Neural cell (in vitro differentiated cells): ENCODE measurements at regions not wholly inside any gene's neighbourhood (a gene's known extent, or its start where the extent isn't known, plus 50 kb on each side); places are given as distances from the start of the nearest gene placed in this dataset.

Experiments
- H2AFZ ChIP-seq: fragments of 200-600, 300-800 bp; sonication (generic), shearing (Covaris generic); 2 replicates; pipeline ENCODE4 v1.6.0; 2014; ENCODE audit warnings: low read depth, mild to moderate bottlenecking, antibody characterized with exemption, low read length, moderate library complexity
- H3F3A ChIP-seq: fragments of 200-600 bp; shearing (Covaris generic); 2 replicates; pipeline ENCODE4 v1.6.1; 2016; ENCODE audit warnings: mild to moderate bottlenecking, moderate library complexity, mixed read lengths, antibody characterized with exemption, low read length; ENCODE audit not compliant: insufficient read depth, poor library complexity, severe bottlenecking
- H3K27ac ChIP-seq: fragments of 200-600, 300-800 bp; sonication (generic), shearing (Covaris generic); 2 replicates; pipeline ENCODE4 v1.5.1; 2014; ENCODE audit warnings: mild to moderate bottlenecking, low read length, moderate library complexity
- H3K27me3 ChIP-seq: fragments of 300-800, 200-600 bp; sonication (generic), shearing (Covaris generic); 2 replicates; pipeline ENCODE4 v1.6.0; 2014; ENCODE audit warnings: mild to moderate bottlenecking, low read depth, low read length, moderate library complexity; ENCODE audit not compliant: insufficient read depth
- H3K36me3 ChIP-seq: fragments of 300-800, 200-600 bp; sonication (generic), shearing (Covaris generic); 2 replicates; pipeline ENCODE4 v1.5.1; 2014; ENCODE audit warnings: mild to moderate bottlenecking, antibody characterized with exemption, low read length, moderate library complexity; ENCODE audit not compliant: insufficient read depth
- H3K4me2 ChIP-seq: fragments of 300-800, 200-600 bp; sonication (generic), shearing (Covaris generic); 2 replicates; pipeline ENCODE4 v1.6.0; 2014; ENCODE audit warnings: mild to moderate bottlenecking, low read length
- H3K4me3 ChIP-seq: fragments of 300-800, 200-600 bp; sonication (generic), shearing (Covaris generic); 2 replicates; pipeline ENCODE4 v1.5.1; 2014; ENCODE audit warnings: mild to moderate bottlenecking, low read length, moderate library complexity
- H3K79me2 ChIP-seq: fragments of 200-600 bp; shearing (Covaris generic); replicated peaks from 2 replicates; pipeline ENCODE4 v1.6.0; 2014; ENCODE audit warnings: mild to moderate bottlenecking, low read length, moderate library complexity; ENCODE audit not compliant: insufficient read depth
- H3K9ac ChIP-seq: fragments of 300-800, 200-600 bp; sonication (generic), shearing (Covaris generic); 2 replicates; pipeline ENCODE4 v1.6.1; 2016; ENCODE audit warnings: mild to moderate bottlenecking, low read length, mixed read lengths
- H3K9me2 ChIP-seq: fragments of 200-600 bp; shearing (Covaris generic); 2 replicates; pipeline ENCODE4 v1.6.1; 2016; ENCODE audit warnings: mild to moderate bottlenecking, low read length, mixed read lengths; ENCODE audit not compliant: insufficient read depth
- H3K9me3 ChIP-seq: fragments of 200-600, 300-800 bp; sonication (generic), shearing (Covaris generic); 2 replicates; pipeline ENCODE4 v1.6.1; 2016; ENCODE audit warnings: mild to moderate bottlenecking, mixed run types, low read length, moderate library complexity, mixed read lengths
- H4K20me1 ChIP-seq: fragments of 200-600 bp; shearing (Covaris generic); 2 replicates; pipeline ENCODE4 v1.6.1; 2016; ENCODE audit warnings: mild to moderate bottlenecking, mixed run types; ENCODE audit not compliant: insufficient read depth
- EP300 ChIP-seq: fragments of 450-650 bp; conservative IDR thresholded peaks from 2 replicates; pipeline ENCODE4 v1.6.1; 2014; ENCODE audit warnings: antibody characterized with exemption, mild to moderate bottlenecking, moderate library complexity; ENCODE audit not compliant: poor library complexity, severe bottlenecking
- EZH2 ChIP-seq: fragments of 200-600, 300-800 bp; shearing (Covaris generic), sonication (generic); IDR thresholded peaks from 2 replicates; pipeline ENCODE4 v1.6.1; 2014; ENCODE audit warnings: antibody characterized with exemption, low read length, borderline replicate concordance, mild to moderate bottlenecking; ENCODE audit not compliant: insufficient read depth, poor library complexity, severe bottlenecking
- MXI1 ChIP-seq: fragments of 450-650 bp; conservative IDR thresholded peaks from 2 replicates; pipeline ENCODE4 v1.6.1; 2014; ENCODE audit warnings: antibody characterized with exemption, mild to moderate bottlenecking; ENCODE audit not compliant: poor library complexity, severe bottlenecking
- POLR2AphosphoS5 ChIP-seq: IDR thresholded peaks from 2 replicates; pipeline ENCODE4 v1.6.1; 2012
- RAD21 ChIP-seq: fragments of 450-650 bp; conservative IDR thresholded peaks from 2 replicates; pipeline ENCODE4 v1.6.1; 2014; ENCODE audit warnings: antibody characterized with exemption, mild to moderate bottlenecking, moderate library complexity
- SMC3 ChIP-seq: fragments of 450-650 bp; conservative IDR thresholded peaks from 2 replicates; pipeline ENCODE4 v1.6.1; 2014; ENCODE audit warnings: antibody characterized with exemption, mild to moderate bottlenecking, moderate library complexity; ENCODE audit not compliant: poor library complexity
- TAF1 ChIP-seq: IDR thresholded peaks from 2 replicates; pipeline ENCODE4 v1.6.1; 2012; ENCODE audit warnings: low read depth
- TF ChIP-seq, protein P1 (sequence below): IDR thresholded peaks from 2 replicates; pipeline ENCODE4 v1.6.1; 2012; ENCODE audit warnings: borderline replicate concordance
- TF ChIP-seq, protein P2 (sequence below): fragments of 450-650 bp; IDR thresholded peaks from 2 replicates; pipeline ENCODE4 v1.5.1; 2014; ENCODE audit warnings: antibody characterized with exemption, mild to moderate bottlenecking, moderate library complexity; ENCODE audit not compliant: poor library complexity, severe bottlenecking

- Histone ChIP-seq H3K79me2 (no peaks in the 10 kb centered on the region), H3K9me3 (no peaks in the 10 kb centered on the region), H3K9ac (no peak overlapping the region), H3K36me3 (no peaks in the 10 kb centered on the region), H4K20me1 (no peaks in the 10 kb centered on the region), H3F3A (no peaks in the 10 kb centered on the region), H3K27me3 (no peaks in the 10 kb centered on the region), H3K4me3 (no peak overlapping the region), H2AFZ (no peak overlapping the region), H3K4me2 (no peak overlapping the region), H3K27ac (no peak overlapping the region), H3K9me2 (no peaks in the 10 kb centered on the region)
- TF ChIP-seq SMC3 (no peak), POLR2AphosphoS5 (no peak), EZH2 (no peak), TAF1 (no peak), RAD21 (no peak), MXI1 (no peak), EP300 (no peak)
- TF ChIP-seq, protein P1, sequence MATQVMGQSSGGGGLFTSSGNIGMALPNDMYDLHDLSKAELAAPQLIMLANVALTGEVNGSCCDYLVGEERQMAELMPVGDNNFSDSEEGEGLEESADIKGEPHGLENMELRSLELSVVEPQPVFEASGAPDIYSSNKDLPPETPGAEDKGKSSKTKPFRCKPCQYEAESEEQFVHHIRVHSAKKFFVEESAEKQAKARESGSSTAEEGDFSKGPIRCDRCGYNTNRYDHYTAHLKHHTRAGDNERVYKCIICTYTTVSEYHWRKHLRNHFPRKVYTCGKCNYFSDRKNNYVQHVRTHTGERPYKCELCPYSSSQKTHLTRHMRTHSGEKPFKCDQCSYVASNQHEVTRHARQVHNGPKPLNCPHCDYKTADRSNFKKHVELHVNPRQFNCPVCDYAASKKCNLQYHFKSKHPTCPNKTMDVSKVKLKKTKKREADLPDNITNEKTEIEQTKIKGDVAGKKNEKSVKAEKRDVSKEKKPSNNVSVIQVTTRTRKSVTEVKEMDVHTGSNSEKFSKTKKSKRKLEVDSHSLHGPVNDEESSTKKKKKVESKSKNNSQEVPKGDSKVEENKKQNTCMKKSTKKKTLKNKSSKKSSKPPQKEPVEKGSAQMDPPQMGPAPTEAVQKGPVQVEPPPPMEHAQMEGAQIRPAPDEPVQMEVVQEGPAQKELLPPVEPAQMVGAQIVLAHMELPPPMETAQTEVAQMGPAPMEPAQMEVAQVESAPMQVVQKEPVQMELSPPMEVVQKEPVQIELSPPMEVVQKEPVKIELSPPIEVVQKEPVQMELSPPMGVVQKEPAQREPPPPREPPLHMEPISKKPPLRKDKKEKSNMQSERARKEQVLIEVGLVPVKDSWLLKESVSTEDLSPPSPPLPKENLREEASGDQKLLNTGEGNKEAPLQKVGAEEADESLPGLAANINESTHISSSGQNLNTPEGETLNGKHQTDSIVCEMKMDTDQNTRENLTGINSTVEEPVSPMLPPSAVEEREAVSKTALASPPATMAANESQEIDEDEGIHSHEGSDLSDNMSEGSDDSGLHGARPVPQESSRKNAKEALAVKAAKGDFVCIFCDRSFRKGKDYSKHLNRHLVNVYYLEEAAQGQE, result no peak
- TF ChIP-seq, protein P2, sequence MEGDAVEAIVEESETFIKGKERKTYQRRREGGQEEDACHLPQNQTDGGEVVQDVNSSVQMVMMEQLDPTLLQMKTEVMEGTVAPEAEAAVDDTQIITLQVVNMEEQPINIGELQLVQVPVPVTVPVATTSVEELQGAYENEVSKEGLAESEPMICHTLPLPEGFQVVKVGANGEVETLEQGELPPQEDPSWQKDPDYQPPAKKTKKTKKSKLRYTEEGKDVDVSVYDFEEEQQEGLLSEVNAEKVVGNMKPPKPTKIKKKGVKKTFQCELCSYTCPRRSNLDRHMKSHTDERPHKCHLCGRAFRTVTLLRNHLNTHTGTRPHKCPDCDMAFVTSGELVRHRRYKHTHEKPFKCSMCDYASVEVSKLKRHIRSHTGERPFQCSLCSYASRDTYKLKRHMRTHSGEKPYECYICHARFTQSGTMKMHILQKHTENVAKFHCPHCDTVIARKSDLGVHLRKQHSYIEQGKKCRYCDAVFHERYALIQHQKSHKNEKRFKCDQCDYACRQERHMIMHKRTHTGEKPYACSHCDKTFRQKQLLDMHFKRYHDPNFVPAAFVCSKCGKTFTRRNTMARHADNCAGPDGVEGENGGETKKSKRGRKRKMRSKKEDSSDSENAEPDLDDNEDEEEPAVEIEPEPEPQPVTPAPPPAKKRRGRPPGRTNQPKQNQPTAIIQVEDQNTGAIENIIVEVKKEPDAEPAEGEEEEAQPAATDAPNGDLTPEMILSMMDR, result no peak
Observed at GRCh38 chr2:103153580-103154284, 391.9 kb downstream of the TMEM182 start.

DNA sequence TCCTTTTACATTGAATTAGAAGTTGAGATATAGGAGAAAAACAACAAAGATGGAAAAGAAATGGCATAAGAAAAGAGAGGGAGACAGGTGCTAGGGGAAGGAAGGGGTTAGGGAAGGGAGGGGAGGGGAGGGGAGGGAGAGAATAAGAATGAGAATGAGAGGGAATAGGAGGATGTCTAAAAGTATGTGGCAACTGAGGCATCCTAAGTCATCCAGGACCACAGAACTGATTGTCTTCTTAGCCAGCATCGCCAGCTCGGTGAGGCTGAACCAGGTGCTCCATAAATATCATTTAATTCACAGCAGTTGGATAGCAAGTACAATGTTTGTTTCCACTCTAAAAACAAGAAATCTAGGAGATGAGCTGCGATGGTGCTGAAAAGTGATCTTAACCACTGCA, 393.5 kb downstream of the TMEM182 start:
- TF ChIP-seq, protein P2, result no peak
- TF ChIP-seq MXI1 (no peak), SMC3 (no peak)

More for the DNA sequence above, 393.5 kb downstream of the TMEM182 start:
- H3K4me3 ChIP-seq, result no peak overlapping the region
- no peaks in the 10 kb centered on the region for H3F3A ChIP-seq
- H3K79me2 ChIP-seq, result no peaks in the 10 kb centered on the region
- H3K4me2 ChIP-seq, result no peak overlapping the region
- H3K27me3 ChIP-seq, result no peaks in the 10 kb centered on the region
- H3K9me3 ChIP-seq, result no peaks in the 10 kb centered on the region
- H3K9me2 ChIP-seq, result no peaks in the 10 kb centered on the region
- H2AFZ ChIP-seq, result no peak overlapping the region
- no peak overlapping the region for H3K9ac ChIP-seq
- H4K20me1 ChIP-seq, result no peaks in the 10 kb centered on the region
- no peak overlapping the region for H3K27ac ChIP-seq
- no peaks in the 10 kb centered on the region for H3K36me3 ChIP-seq
